DOHH2 (cell line): ENCODE measurements at regions not wholly inside any gene's neighbourhood (a gene's known extent, or its start where the extent isn't known, plus 50 kb on each side); places are given as distances from the start of the nearest gene placed in this dataset.

Experiments used
- H3F3A ChIP-seq: fragments of 200-600 bp; sonication (generic), shearing (Covaris generic); 2 replicates; pipeline ENCODE4 v1.6.0; 2016; ENCODE audit warnings: antibody characterized with exemption, mild to moderate bottlenecking; ENCODE audit not compliant: control insufficient read depth, insufficient read depth
- H3K27ac ChIP-seq: fragments of 200-600 bp; sonication (generic); 2 replicates; pipeline ENCODE4 v1.5.1; 2014; ENCODE audit warnings: low read depth, mild to moderate bottlenecking, low read length, moderate library complexity
- H3K27me3 ChIP-seq: fragments of 200-600 bp; sonication (generic); 2 replicates; pipeline ENCODE4 v1.6.1; 2014; ENCODE audit warnings: mild to moderate bottlenecking, low read length, mixed read lengths; ENCODE audit not compliant: control insufficient read depth
- H3K36me3 ChIP-seq: fragments of 200-600 bp; sonication (generic); 2 replicates; pipeline ENCODE4 v1.6.1; 2014; ENCODE audit warnings: mild to moderate bottlenecking, low read length, moderate library complexity, mixed read lengths; ENCODE audit not compliant: control insufficient read depth
- H3K4me1 ChIP-seq: fragments of 200-600 bp; sonication (generic); 2 replicates; pipeline ENCODE4 v1.6.1; 2014; ENCODE audit warnings: mild to moderate bottlenecking, low read length, mixed read lengths; ENCODE audit not compliant: control insufficient read depth
- H3K4me2 ChIP-seq: fragments of 200-600 bp; sonication (generic); 2 replicates; pipeline ENCODE4 v1.6.0; 2014; ENCODE audit warnings: mild to moderate bottlenecking, low read length, moderate library complexity
- H3K4me3 ChIP-seq: fragments of 200-600 bp; sonication (generic); 2 replicates; pipeline ENCODE4 v1.5.1; 2014; ENCODE audit warnings: mild to moderate bottlenecking, low read length, mixed read lengths
- H3K79me2 ChIP-seq: fragments of 200-600 bp; sonication (generic); 2 replicates; pipeline ENCODE4 v1.6.1; 2014; ENCODE audit warnings: mild to moderate bottlenecking, low read length, mixed read lengths; ENCODE audit not compliant: control insufficient read depth
- H3K9me2 ChIP-seq: fragments of 200-600 bp; sonication (generic); replicated peaks from 2 replicates; pipeline ENCODE4 v1.6.1; 2014; ENCODE audit warnings: mild to moderate bottlenecking, low read length, mixed read lengths; ENCODE audit not compliant: control insufficient read depth
- H3K9me3 ChIP-seq: fragments of 200-600 bp; sonication (generic); 2 replicates; pipeline ENCODE4 v1.6.1; 2014; ENCODE audit warnings: antibody characterized with exemption, low read length, mixed read lengths; ENCODE audit not compliant: control insufficient read depth, insufficient read depth
- H4K20me1 ChIP-seq: fragments of 200-600 bp; sonication (generic); 2 replicates; pipeline ENCODE4 v1.6.0; 2014; ENCODE audit warnings: low read depth, mild to moderate bottlenecking, antibody characterized with exemption, low read length, moderate library complexity; ENCODE audit not compliant: control insufficient read depth, insufficient read depth
- EZH2phosphoT487 ChIP-seq: fragments of 200-600 bp; sonication (generic); IDR thresholded peaks from 2 replicates; pipeline ENCODE4 v1.6.1; 2017; ENCODE audit warnings: borderline replicate concordance, mild to moderate bottlenecking, antibody characterized with exemption, low read length, moderate library complexity, mixed read lengths
- TF ChIP-seq, protein P1 (sequence below): fragments of 200-600 bp; sonication (generic); IDR thresholded peaks from one replicate; pipeline ENCODE4 v1.5.1; 2014; ENCODE audit warnings: antibody characterized with exemption, mild to moderate bottlenecking, low read depth, low read length; ENCODE audit not compliant: poor library complexity, severe bottlenecking

DNA sequence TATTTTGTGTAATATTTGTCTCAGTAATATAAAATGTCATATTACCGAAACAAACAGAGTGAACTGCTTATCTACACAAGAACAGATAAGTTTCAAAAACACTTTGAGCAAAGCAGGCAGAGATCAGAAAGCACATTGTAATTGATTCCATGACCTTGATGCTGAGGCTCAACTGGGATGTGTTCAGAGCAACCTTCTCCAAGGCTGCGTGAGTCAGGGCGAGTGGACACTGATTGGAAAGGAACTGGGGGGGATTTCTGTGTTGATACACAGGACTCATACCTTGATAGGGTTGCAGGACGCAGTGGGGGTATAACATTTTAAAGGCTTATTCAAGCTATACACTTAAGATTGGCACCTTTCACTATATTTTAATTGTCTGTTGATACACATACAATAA, 1136.3 kb downstream of the UQCRFS1 start:
- H3K4me3 ChIP-seq, result no peak overlapping the region
- H3K9me2 ChIP-seq, result no peaks in the 10 kb centered on the region
- H3F3A ChIP-seq, result no peaks in the 10 kb centered on the region
- no peaks in the 10 kb centered on the region for H3K79me2 ChIP-seq
- H4K20me1 ChIP-seq, result no peaks in the 10 kb centered on the region
- TF ChIP-seq, protein P1, sequence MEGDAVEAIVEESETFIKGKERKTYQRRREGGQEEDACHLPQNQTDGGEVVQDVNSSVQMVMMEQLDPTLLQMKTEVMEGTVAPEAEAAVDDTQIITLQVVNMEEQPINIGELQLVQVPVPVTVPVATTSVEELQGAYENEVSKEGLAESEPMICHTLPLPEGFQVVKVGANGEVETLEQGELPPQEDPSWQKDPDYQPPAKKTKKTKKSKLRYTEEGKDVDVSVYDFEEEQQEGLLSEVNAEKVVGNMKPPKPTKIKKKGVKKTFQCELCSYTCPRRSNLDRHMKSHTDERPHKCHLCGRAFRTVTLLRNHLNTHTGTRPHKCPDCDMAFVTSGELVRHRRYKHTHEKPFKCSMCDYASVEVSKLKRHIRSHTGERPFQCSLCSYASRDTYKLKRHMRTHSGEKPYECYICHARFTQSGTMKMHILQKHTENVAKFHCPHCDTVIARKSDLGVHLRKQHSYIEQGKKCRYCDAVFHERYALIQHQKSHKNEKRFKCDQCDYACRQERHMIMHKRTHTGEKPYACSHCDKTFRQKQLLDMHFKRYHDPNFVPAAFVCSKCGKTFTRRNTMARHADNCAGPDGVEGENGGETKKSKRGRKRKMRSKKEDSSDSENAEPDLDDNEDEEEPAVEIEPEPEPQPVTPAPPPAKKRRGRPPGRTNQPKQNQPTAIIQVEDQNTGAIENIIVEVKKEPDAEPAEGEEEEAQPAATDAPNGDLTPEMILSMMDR, result no peak
- no peak for TF ChIP-seq EZH2phosphoT487
- no peaks in the 10 kb centered on the region for H3K4me1 ChIP-seq
- H3K27ac ChIP-seq, result no peak overlapping the region
- H3K27me3 ChIP-seq, result no peaks in the 10 kb centered on the region
- no peaks in the 10 kb centered on the region for H3K36me3 ChIP-seq
- H3K9me3 ChIP-seq, result peaks cover 2% of the 10 kb centered on the region; the same call in 1 of the 2 replicates
- no peak overlapping the region for H3K4me2 ChIP-seq

DNA sequence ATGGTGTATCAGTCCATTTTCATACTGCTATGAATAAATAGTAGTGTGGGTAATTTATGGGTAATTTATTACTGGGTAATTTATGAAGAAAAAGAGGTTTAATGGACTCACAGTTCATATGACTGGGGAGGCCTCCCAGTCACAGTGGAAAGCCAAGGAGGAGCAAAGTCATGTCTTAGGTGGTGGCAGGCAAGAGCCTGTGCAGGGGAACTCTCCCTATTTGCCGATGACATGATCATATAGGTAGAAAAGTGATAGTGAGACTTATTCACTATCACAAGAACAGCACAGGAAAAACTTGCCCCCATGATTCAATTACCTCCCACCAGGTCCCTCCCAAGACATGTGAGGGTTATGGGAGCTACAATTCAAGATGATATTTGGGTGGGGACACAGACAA, 1137.7 kb downstream of the UQCRFS1 start:
- Histone ChIP-seq H3K27ac (no peak overlapping the region), H3F3A (no peaks in the 10 kb centered on the region), H3K9me2 (no peaks in the 10 kb centered on the region), H3K4me2 (no peak overlapping the region), H3K79me2 (no peaks in the 10 kb centered on the region), H3K27me3 (no peaks in the 10 kb centered on the region), H3K4me3 (no peak overlapping the region), H4K20me1 (no peaks in the 10 kb centered on the region), H3K36me3 (no peaks in the 10 kb centered on the region), H3K9me3 (peaks cover 2% of the 10 kb centered on the region; the same call in 1 of the 2 replicates), H3K4me1 (no peaks in the 10 kb centered on the region)
- no peak for TF ChIP-seq EZH2phosphoT487
- TF ChIP-seq, protein P1, result no peak

DNA sequence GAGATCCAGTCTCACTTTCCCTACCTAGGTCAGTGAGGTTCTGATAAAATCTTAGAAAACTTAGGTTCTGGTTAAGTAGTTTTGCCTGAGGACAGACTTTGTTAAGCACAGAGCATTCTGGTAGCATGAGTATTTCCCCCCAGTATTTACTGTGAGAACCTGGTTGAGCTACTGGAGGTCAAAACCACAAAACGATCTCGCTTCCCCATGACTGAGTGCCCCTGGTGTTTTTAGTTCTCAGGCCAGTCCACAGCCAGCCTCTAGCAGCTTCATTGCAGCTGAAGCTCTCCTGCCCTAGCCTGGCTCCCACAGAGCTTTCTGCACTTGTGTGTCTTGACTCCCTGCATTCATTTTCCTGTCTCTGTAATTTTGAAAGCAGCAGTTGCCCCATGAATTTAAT, 1138.2 kb downstream of the UQCRFS1 start:
- Histone ChIP-seq H3K27me3 (no peaks in the 10 kb centered on the region), H3K4me3 (no peak overlapping the region), H3K4me2 (no peak overlapping the region), H4K20me1 (no peaks in the 10 kb centered on the region), H3K36me3 (no peaks in the 10 kb centered on the region), H3K79me2 (no peaks in the 10 kb centered on the region), H3K9me3 (peaks cover 2% of the 10 kb centered on the region; the same call in 1 of the 2 replicates), H3F3A (no peaks in the 10 kb centered on the region), H3K27ac (no peak overlapping the region), H3K9me2 (no peaks in the 10 kb centered on the region), H3K4me1 (no peaks in the 10 kb centered on the region)
- TF ChIP-seq EZH2phosphoT487, result no peak
- TF ChIP-seq, protein P1, result no peak
